AG10803 (cell line): ENCODE measurements at regions not wholly inside any gene's neighbourhood (a gene's known extent, or its start where the extent isn't known, plus 50 kb on each side); places are given as distances from the start of the nearest gene placed in this dataset.

Experiments used
- DNase-seq: peaks from one replicate; pipeline ENCODE4 v3.0.0; 2010; ENCODE audit warnings: low read depth
- H3K4me3 ChIP-seq: 2 replicates; pipeline ENCODE4 v1.5.1; 2011; ENCODE audit warnings: mild to moderate bottlenecking, low read length, control low read depth
- TF ChIP-seq, protein P1 (sequence below): conservative IDR thresholded peaks from 2 replicates; pipeline ENCODE4 v1.5.1; 2011; ENCODE audit warnings: mild to moderate bottlenecking, low read length, control low read depth, inconsistent platforms

- no peak for DNase-seq
- TF ChIP-seq, protein P1, sequence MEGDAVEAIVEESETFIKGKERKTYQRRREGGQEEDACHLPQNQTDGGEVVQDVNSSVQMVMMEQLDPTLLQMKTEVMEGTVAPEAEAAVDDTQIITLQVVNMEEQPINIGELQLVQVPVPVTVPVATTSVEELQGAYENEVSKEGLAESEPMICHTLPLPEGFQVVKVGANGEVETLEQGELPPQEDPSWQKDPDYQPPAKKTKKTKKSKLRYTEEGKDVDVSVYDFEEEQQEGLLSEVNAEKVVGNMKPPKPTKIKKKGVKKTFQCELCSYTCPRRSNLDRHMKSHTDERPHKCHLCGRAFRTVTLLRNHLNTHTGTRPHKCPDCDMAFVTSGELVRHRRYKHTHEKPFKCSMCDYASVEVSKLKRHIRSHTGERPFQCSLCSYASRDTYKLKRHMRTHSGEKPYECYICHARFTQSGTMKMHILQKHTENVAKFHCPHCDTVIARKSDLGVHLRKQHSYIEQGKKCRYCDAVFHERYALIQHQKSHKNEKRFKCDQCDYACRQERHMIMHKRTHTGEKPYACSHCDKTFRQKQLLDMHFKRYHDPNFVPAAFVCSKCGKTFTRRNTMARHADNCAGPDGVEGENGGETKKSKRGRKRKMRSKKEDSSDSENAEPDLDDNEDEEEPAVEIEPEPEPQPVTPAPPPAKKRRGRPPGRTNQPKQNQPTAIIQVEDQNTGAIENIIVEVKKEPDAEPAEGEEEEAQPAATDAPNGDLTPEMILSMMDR, result no peak
- no peak overlapping the region for H3K4me3 ChIP-seq
Measured at GRCh38 chr12:25382311-25383106, 131.8 kb upstream of the KRAS start.

DNA sequence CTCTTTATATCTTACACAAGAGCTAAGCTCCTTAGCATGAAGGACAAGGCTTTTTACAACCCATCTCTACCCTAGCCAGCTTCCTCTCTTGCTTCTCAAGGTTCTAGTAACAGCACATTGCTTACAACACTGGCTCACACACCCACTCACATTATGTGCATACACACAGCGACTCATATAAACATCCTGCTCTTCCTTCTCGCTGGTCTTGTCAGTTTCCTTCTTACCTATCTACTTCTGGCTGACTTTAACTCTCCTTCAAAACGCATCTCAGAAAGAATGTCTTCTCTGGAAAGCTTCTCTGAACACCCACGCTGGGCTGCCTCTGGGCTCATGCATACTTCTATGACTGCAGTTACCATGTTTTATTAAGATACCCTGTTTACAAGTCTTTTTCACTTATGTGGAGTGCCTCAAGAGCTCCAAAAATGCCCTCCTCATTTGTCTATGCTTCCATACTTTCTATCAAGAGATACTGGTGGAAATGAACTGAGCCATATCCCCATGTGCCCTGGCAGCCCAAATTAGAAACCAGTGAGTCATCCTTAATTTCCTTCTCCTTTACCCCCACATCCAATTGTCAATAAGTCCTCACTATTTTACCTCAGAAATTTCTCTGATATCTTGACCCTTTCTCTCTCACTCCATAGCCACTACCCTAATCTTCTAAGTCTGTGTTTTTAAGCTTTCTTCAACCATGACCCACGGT is 126.9 kb upstream of the KRAS start:
- DNase-seq, result peak; percentile 59
- H3K4me3 ChIP-seq, result no peak overlapping the region
- TF ChIP-seq, protein P1, result no peak

- DNase-seq, result no peak
- no peak overlapping the region for H3K4me3 ChIP-seq
- TF ChIP-seq, protein P1, result no peak
Measured at GRCh38 chr12:25376985-25377384, 126.3 kb upstream of the KRAS start.

GRCh38 chr12:25376407-25376806 is 125.7 kb upstream of the KRAS start:
- TF ChIP-seq, protein P1, result no peak
- no peak overlapping the region for H3K4me3 ChIP-seq
- DNase-seq, result no peak

DNA sequence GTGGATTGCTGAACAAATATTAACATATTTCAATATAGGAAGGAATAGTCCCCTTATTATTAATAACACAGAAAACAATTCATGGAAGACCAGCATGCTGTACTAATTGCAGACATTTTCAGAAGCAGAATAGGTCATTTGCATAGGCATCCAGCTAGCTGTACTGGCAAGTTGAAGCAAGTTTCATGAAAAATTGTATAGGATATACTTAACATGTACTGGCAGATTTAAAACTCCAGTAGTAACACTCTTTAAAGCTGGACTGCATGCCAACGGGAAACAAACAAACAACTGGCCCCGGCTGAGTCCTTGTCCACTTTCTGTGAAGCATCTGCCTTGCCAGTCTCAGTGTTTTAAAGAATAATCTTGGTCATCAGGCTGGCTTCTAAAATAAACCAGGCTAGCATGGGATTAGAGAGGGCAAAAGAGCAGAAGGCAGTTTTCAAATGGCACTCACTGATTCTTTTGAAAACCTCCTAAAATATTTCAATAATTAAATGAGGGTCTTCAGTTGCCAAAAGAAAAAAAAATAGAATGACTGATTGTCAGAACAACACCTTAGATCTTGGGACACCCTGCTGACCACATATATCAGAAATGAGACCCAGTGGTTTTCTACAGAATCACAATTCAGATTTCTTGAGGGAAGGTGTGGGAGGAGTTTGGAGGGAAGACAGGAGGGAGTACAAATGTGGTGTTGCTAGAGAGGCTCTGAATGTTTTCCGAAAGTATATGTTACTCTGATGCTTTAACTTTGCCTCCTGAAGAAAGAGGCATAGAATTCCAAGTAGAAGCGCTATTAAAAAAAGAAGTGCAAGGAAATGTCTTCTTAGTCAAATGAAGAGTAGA is 122.5 kb upstream of the KRAS start:
- TF ChIP-seq, protein P1, result no peak
- DNase-seq, result no peak
- H3K4me3 ChIP-seq, result no peak overlapping the region

DNA sequence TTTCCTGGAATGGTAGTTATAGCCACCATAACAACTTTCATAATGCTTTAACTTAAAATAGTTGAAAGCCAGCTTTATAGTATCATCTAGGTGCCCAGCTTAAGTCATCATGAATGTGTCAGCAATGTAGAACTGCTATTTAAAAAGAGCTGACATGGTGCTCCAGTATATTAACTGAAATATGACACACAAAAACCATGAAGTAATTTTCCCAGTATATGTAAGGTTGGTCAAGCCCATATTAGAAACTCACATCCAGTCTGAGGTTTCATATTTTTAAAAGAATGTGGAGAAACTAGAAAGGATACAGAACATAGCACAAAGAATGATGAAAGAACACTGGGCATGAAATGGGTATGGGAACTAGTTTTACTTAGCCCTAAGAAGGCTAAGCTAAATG is 121.3 kb upstream of the KRAS start:
- H3K4me3 ChIP-seq, result no peak overlapping the region
- TF ChIP-seq, protein P1, result no peak
- DNase-seq, result no peak
